GM19397 (cell line): ENCODE measurements at regions not wholly inside any gene's neighbourhood (a gene's known extent, or its start where the extent isn't known, plus 50 kb on each side); places are given as distances from the start of the nearest gene placed in this dataset.
"Not testable (repeated sequence)": the region's sequence is repeated elsewhere in the genome, so short reads cannot be mapped to it uniquely, and the experiment has no call there.

Source experiments
- ATAC-seq: cut with Tn5 transposase; IDR thresholded peaks from one replicate; pipeline ENCODE4 v1.9.1; 2021; ENCODE audit warnings: mild to moderate bottlenecking, moderate library complexity; ENCODE audit not compliant: unreplicated experiment

- ATAC-seq, result not testable (repeated sequence)
Measured at GRCh38 chr14:106323970-106324369, 797.6 kb downstream of the TMEM121 start.

- no peak for ATAC-seq
Measured at GRCh38 chr14:106327234-106327633, 800.9 kb downstream of the TMEM121 start.

GRCh38 chr14:106327702-106328353 lies 801.4 kb downstream of the TMEM121 start:
- ATAC-seq, result not testable (repeated sequence)

GRCh38 chr14:106329243-106329642 lies 802.9 kb downstream of the TMEM121 start:
- ATAC-seq, result not testable (repeated sequence)

GRCh38 chr14:106329987-106330774 lies 803.8 kb downstream of the TMEM121 start:
- not testable (repeated sequence) for ATAC-seq

- ATAC-seq, result not testable (repeated sequence)
Measured at GRCh38 chr14:106334428-106335109, 808.2 kb downstream of the TMEM121 start.

- not testable (repeated sequence) for ATAC-seq
Measured at GRCh38 chr14:106335110-106335429, 808.7 kb downstream of the TMEM121 start.

- ATAC-seq, result not testable (repeated sequence)
Measured at GRCh38 chr14:106338775-106339174, 812.4 kb downstream of the TMEM121 start.

- not testable (repeated sequence) for ATAC-seq
Measured at GRCh38 chr14:106340658-106341057, 814.3 kb downstream of the TMEM121 start.

GRCh38 chr14:106341161-106341560 lies 814.8 kb downstream of the TMEM121 start:
- not testable (repeated sequence) for ATAC-seq

GRCh38 chr14:106343626-106344025 lies 817.2 kb downstream of the TMEM121 start:
- ATAC-seq, result no peak

GRCh38 chr14:106344065-106344614 lies 817.8 kb downstream of the TMEM121 start:
- ATAC-seq, result not testable (repeated sequence)

GRCh38 chr14:106344791-106345479 lies 818.6 kb downstream of the TMEM121 start:
- not testable (repeated sequence) for ATAC-seq

- no peak for ATAC-seq
Measured at GRCh38 chr14:106346084-106346483, 819.7 kb downstream of the TMEM121 start.

- no peak for ATAC-seq
Measured at GRCh38 chr14:106346534-106347290, 820.3 kb downstream of the TMEM121 start.

GRCh38 chr14:106347291-106347778 lies 821.0 kb downstream of the TMEM121 start:
- ATAC-seq, result no peak

GRCh38 chr14:106347890-106348755 lies 821.7 kb downstream of the TMEM121 start:
- no peak for ATAC-seq

GRCh38 chr14:106348873-106349540 lies 822.6 kb downstream of the TMEM121 start:
- not testable (repeated sequence) for ATAC-seq
